Activated T-cell treated with anti-CD3 and anti-CD28 coated beads for 1 hour (primary cell): ENCODE measurements at regions not wholly inside any gene's neighbourhood (a gene's known extent, or its start where the extent isn't known, plus 50 kb on each side); places are given as distances from the start of the nearest gene placed in this dataset.

ENCODE experiments used
- DNase-seq: peaks from one replicate; pipeline ENCODE4 v3.0.0-alpha.2; 2020; ENCODE audit warnings: low read depth

DNA sequence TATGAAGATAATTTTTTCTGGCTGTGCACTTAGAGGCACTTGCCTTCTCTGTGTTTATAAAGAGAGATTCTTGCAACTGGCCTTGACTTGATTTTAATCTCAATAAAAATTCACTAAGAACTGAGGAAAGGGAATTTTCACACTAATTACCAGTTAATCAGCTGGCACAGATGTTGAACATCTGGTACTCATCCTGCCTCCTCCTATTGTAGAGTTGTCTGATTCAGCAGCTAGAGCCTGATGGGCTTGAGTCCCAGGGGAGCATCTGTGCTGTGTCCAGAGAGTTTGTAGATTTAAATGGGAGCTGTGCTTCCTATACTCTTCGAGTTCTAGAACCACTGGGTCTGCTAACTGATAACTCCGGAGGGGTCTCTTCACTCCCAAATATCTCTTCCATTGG is 50.7 kb upstream of the ADRA1D start:
- no peak for DNase-seq

DNA sequence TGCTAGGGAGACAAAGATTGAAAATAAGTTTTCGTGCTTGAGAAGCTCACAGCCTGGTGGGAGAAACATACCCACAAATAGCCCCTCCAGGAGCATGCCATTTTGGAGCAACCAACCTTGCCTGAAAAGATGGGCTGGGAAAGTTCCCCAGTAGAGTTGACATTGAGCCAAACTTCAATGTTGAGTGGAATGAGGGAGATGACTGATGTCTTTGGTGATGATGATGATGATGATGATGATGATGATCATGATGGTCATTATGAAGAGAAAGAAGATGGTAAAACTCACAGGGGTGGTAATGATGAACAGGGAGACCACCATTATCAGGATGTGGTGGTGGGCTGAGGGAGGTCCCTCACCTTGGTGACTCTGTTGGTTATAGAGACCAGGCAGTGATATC is 50.1 kb upstream of the ADRA1D start:
- DNase-seq, result no peak
